Neuron (in vitro differentiated cells): ENCODE measurements at regions not wholly inside any gene's neighbourhood (a gene's known extent, or its start where the extent isn't known, plus 50 kb on each side); places are given as distances from the start of the nearest gene placed in this dataset.
"Not testable (repeated sequence)": the region's sequence is repeated elsewhere in the genome, so short reads cannot be mapped to it uniquely, and the experiment has no call there.

Experiments used
- H2AFZ ChIP-seq: one replicate; pipeline ENCODE4 v1.6.1; 2013; ENCODE audit warnings: low read depth, mild to moderate bottlenecking, inconsistent platforms, low read length, moderate library complexity
- H3K27me3 ChIP-seq: one replicate; pipeline ENCODE4 v1.6.1; 2013; ENCODE audit warnings: low read length; ENCODE audit not compliant: insufficient read depth
- H3K36me3 ChIP-seq: one replicate; pipeline ENCODE4 v1.6.1; 2013; ENCODE audit warnings: low read length; ENCODE audit not compliant: insufficient read depth
- H3K4me1 ChIP-seq: one replicate; pipeline ENCODE4 v1.6.1; 2013; ENCODE audit warnings: low read length; ENCODE audit not compliant: insufficient read depth
- H3K4me3 ChIP-seq: 2 replicates; pipeline ENCODE4 v1.5.1; 2013; ENCODE audit warnings: mild to moderate bottlenecking, low read length, moderate library complexity
- H3K9me3 ChIP-seq: one replicate; pipeline ENCODE4 v1.6.1; 2013; ENCODE audit warnings: low read length

DNA sequence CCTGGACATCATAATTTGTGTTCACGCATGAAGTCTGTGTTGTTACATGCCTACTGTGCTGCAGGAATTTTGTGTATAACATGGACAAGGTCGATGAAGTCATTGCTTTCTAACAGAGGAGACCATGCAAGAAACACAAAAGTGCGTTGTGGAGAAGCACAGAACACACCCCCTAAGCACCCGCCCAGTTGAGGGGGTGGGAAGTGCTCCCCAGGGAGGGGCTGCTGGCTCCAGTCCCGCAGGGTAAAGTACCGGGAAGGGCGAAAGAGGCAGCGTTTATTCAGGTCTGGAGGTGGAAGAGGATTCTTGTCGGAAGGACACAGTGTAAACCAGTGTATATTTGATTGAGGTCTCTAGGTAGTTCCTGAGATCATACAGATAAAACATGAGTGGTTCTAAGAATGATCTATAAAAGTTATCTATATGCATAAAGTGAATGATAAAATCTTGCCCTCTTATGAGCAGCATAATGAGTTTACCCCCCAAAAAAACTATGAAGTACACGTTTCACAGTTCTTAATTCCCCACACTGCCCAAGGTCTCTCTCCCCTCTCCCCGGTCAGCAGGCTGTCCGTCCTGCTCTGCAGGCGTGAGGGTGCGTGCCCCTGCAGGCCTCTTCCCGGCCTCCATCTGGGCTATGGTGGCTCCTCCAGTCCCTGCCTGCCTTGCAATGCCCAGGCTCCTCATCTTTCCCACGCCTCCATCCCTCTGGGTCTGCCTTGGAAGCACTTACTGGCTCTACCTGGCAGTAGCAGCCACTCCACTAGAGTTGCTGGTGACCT lies 159.7 kb downstream of the THBS2 start:
- H3K36me3 ChIP-seq, result no peaks in the 10 kb centered on the region
- H2AFZ ChIP-seq, result no peak overlapping the region
- H3K4me3 ChIP-seq, result no peak overlapping the region
- peaks cover 7% of the 10 kb centered on the region for H3K9me3 ChIP-seq
- peaks cover 17% of the 10 kb centered on the region for H3K4me1 ChIP-seq
- H3K27me3 ChIP-seq, result no peaks in the 10 kb centered on the region

DNA sequence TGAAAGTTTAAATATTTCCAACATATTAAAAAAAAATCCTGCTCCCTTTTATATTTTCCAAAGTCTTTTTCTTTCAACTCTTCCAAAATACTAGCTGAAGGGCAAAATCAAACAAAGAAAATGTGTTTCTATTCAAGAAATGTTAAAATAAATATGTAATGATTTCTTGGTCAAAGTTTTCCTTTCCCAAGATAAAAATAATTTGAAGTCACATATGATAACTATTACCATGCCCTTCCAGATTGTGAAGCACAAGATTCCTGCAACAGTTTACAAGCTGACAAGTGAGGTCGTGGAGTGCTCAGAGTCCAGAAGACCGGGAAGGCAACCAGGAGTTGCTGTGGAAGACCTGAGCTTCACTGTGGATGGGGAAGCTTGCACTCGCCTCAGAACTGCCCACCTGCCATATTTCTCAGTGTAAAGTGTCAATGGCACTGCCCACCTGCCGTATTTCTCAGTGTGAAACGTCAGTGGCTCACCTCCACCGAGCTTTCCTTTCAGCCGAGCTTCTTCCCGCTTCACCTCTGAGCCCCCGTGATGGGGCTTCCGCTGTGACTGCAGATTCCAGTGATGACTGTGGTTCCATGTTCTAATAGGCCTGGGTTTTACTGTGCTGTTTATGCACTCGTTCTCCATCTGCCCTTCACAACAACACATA lies 160.5 kb downstream of the THBS2 start:
- H3K36me3 ChIP-seq, result no peaks in the 10 kb centered on the region
- no peaks in the 10 kb centered on the region for H3K27me3 ChIP-seq
- H3K9me3 ChIP-seq, result peaks cover 7% of the 10 kb centered on the region
- H3K4me3 ChIP-seq, result no peak overlapping the region
- H3K4me1 ChIP-seq, result peaks cover 17% of the 10 kb centered on the region
- no peak overlapping the region for H2AFZ ChIP-seq

DNA sequence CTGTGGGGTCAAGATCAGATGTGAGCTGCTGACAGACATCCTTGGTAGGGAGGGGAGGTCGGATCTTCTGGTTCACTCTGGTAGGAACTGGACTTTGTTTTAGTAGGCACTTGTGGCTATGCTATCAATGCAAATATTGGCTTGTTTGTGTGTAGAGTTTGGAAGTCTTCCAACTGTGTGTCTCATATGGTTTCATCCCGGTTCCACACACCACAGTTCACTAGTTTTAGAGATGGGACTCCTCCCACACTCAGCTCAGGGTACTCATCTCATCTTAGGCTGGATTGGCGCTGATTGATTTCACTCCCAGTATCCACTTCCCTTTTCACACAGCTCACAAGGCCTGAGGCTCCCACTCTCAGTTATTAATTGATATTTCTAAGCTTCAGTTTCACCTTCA lies 161.3 kb downstream of the THBS2 start:
- Histone ChIP-seq H3K27me3 (no peaks in the 10 kb centered on the region), H3K36me3 (no peaks in the 10 kb centered on the region), H3K4me3 (no peak overlapping the region), H3K4me1 (peaks cover 10% of the 10 kb centered on the region), H2AFZ (no peak overlapping the region), H3K9me3 (peaks cover 7% of the 10 kb centered on the region)

DNA sequence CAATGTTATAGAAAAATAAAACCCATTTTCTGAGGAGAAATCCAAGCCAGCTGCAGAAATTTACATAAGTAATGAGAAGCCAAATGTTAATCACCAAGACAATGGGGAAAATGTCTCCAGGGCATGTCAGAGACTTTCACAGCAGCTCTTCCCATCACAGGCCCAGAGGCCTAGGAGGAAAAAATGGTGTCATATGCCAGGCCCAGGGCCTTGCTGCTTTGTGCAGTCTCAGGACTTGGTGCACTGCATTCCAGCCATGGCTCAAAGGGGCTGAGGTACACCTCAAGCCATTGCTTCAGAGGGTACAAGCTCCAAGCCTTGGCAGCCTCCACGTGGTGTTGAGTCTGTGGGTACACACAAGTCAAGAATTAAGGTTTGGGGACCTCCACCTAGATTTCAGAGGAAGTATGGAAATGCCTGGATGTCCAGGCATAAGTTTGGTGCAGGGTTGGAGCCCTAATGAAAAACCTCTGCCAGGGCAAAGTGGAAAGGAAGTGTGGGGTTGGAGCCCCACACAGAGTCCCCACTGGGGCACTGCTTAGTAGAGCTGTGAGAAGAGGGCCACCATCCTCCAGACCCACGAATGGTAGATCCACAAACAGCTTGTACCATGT lies 163.0 kb downstream of the THBS2 start:
- not testable (repeated sequence) for H3K4me1 ChIP-seq, H3K27me3 ChIP-seq, H3K4me3 ChIP-seq, H2AFZ ChIP-seq, H3K9me3 ChIP-seq, H3K36me3 ChIP-seq

DNA sequence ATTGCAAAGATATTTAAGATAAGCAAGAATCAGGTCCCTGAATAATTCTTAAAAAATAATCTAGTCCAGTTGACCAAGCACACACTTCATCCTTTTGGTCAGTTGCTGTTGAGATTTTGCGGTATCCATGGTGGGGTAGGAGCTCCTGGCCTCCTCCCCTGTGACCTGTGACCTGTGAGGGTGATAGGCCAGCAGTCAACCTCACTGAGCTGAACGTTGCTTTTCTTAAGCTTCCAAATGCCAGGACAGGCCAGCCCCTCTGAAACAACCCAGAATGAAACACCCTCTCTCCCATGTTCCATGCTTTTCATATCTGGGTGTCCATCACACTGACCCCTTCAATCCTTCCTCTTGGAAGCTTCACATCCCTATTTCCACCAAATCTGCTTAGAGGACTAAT lies 164.9 kb downstream of the THBS2 start:
- H3K4me3 ChIP-seq, result no peak overlapping the region
- no peaks in the 10 kb centered on the region for H3K4me1 ChIP-seq
- H3K27me3 ChIP-seq, result no peaks in the 10 kb centered on the region
- no peak overlapping the region for H2AFZ ChIP-seq
- no peaks in the 10 kb centered on the region for H3K36me3 ChIP-seq
- H3K9me3 ChIP-seq, result peaks cover 4% of the 10 kb centered on the region

DNA sequence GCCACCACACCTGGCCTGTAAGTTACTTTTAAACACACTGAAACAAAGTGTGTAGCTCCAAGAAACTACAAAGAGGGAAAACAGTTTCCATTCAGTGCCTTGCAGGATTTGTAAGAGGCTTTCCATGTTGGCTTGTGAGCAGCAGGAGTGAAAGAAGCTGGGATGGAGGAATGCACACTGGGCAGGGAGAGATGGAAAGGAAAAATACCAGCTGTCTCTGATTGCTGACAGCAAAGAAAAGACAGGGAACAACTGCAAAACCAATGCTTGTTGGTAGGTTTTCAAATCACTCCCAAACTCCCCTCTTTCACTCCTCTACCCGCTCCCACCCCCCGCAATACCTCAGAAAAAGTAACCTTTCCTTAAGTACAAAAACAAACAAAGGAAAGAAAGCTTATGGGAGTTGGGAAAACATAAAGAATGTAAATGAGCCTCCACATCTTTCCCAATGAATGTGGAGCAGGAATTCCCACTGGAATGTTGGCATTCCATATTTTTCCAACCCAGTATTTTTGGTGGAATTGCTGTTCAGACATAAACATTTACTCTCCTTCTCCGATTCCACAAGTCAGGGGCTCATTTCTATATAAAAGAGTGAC lies 166.1 kb downstream of the THBS2 start:
- H2AFZ ChIP-seq, result no peak overlapping the region
- H3K4me1 ChIP-seq, result no peaks in the 10 kb centered on the region
- no peaks in the 10 kb centered on the region for H3K36me3 ChIP-seq
- H3K9me3 ChIP-seq, result peaks cover 4% of the 10 kb centered on the region
- no peak overlapping the region for H3K4me3 ChIP-seq
- no peaks in the 10 kb centered on the region for H3K27me3 ChIP-seq

DNA sequence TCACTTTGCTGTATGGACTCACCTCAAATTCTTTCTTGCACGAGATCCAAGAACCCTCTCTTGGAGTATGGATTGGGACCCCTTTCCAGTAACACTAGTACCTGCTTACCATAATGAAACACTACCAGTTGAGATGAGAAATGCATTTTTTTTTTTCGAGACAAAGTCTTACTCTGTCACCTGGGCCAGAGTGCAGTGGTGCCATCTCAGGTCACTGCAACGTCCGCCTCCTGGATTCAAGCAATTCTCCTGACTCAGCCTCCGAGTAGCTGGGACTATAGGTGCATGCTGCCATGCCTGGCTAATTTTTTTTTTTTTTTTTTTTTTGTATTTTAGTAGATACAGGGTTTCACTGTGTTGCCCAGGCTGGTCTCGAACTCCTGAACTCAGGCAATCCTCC lies 167.0 kb downstream of the THBS2 start:
- not testable (repeated sequence) for H3K4me1 ChIP-seq, H2AFZ ChIP-seq, H3K27me3 ChIP-seq, H3K36me3 ChIP-seq, H3K9me3 ChIP-seq, H3K4me3 ChIP-seq

DNA sequence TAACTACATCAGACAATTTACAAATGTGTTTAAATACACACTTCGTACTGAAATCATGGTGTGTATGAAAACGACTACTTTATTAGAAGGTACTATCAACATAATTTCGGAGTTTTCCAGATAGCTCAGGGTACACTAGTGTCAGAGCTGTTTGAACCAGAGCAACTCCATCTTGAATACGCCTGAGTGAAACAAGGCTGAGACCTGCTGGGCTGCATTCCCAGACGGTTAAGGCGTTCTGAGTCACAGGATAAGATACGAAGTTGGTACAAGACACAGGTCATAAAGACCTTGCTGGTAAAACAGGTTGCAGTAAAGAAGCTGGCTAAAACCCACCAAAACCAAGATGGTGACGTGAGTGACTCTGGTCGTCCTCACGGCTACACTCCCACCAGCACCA lies 167.6 kb downstream of the THBS2 start:
- H3K36me3 ChIP-seq, result no peaks in the 10 kb centered on the region
- H3K27me3 ChIP-seq, result no peaks in the 10 kb centered on the region
- no peak overlapping the region for H3K4me3 ChIP-seq
- H2AFZ ChIP-seq, result no peak overlapping the region
- H3K4me1 ChIP-seq, result no peaks in the 10 kb centered on the region
- peaks cover 4% of the 10 kb centered on the region for H3K9me3 ChIP-seq

DNA sequence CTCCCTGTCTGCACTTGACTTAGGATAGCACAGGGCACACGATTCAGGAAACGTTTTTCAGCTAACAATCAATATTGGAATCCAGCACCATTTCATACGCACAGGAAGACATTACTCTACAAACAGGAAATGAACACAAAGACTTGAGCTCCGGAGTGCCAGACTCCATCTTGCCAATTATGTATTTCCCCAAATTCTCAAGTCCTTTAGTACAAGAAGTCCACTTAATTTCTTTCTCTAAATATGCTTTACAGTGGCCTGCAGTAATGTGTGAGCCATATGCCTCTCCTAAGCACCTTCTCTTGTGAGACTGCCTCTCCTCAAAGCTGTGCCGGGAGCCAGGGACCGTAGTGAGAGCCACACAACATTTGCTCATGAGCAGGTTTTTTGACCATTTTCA lies 168.2 kb downstream of the THBS2 start:
- Histone ChIP-seq H3K27me3 (no peaks in the 10 kb centered on the region), H3K9me3 (no peaks in the 10 kb centered on the region), H2AFZ (no peak overlapping the region), H3K36me3 (no peaks in the 10 kb centered on the region), H3K4me1 (no peaks in the 10 kb centered on the region), H3K4me3 (no peak overlapping the region)

DNA sequence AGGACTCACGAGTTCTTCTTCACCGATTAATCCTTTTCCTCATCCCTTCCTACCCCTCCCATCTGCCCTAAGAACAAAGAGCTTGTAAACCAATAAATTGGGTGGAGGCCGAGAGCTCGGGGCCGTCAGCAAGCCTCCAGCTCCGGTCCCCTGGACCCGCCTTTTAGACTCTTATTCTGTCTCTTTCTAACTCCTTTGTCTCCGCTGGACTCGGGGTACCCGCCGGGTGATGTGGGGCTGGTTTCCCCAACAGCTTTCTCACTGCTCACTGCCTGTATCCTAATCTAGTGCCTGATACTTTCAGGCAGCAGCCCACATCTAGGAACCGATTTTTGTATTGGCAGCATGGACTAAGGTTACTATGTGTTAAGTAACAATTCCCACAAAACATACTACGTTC lies 169.1 kb downstream of the THBS2 start:
- not testable (repeated sequence) for H3K9me3 ChIP-seq, H3K36me3 ChIP-seq, H3K27me3 ChIP-seq, H3K4me1 ChIP-seq, H2AFZ ChIP-seq, H3K4me3 ChIP-seq

DNA sequence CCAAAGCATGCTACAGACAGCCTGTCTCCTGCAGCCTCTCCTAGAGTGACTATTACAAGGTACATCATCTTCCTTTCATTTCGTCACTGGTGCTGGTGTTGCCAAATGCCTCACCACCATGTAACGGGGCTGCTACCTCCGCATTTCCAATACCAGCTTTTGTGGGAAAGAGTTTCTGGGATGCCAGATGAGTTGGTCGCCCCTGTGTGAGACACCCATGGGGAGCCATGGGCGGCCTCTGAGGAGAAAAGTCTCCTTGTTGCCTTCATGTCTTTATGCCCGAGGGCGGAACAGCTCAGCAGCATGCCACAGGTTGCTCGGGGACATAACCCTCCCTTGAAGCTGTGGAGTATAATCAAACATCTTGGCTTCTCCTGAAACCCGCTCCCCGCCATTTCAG lies 169.6 kb downstream of the THBS2 start:
- peaks cover 8% of the 10 kb centered on the region for H3K4me1 ChIP-seq
- no peaks in the 10 kb centered on the region for H3K27me3 ChIP-seq
- H3K9me3 ChIP-seq, result no peaks in the 10 kb centered on the region
- H2AFZ ChIP-seq, result no peak overlapping the region
- no peak overlapping the region for H3K4me3 ChIP-seq
- H3K36me3 ChIP-seq, result no peaks in the 10 kb centered on the region

DNA sequence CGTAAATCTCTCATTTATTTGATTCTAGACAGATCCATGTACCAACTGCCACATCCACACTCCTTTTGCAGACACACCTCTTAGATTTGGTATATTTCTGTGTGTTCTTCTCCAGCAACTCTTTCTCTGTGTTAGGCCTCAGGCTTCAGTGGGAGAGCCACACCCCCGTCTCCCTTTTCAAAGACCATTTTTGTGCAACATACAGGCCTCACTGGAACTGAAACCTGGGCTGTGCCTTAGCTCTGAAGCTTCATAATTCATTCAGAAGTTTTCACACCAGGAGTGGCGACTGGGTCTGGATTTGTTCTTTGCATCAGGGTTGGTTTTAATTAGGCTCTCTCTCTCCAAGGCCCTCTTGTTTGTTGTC lies 170.2 kb downstream of the THBS2 start:
- H3K4me1 ChIP-seq, result peaks cover 8% of the 10 kb centered on the region
- H3K9me3 ChIP-seq, result no peaks in the 10 kb centered on the region
- no peaks in the 10 kb centered on the region for H3K27me3 ChIP-seq
- H3K4me3 ChIP-seq, result no peak overlapping the region
- no peak overlapping the region for H2AFZ ChIP-seq
- H3K36me3 ChIP-seq, result no peaks in the 10 kb centered on the region

DNA sequence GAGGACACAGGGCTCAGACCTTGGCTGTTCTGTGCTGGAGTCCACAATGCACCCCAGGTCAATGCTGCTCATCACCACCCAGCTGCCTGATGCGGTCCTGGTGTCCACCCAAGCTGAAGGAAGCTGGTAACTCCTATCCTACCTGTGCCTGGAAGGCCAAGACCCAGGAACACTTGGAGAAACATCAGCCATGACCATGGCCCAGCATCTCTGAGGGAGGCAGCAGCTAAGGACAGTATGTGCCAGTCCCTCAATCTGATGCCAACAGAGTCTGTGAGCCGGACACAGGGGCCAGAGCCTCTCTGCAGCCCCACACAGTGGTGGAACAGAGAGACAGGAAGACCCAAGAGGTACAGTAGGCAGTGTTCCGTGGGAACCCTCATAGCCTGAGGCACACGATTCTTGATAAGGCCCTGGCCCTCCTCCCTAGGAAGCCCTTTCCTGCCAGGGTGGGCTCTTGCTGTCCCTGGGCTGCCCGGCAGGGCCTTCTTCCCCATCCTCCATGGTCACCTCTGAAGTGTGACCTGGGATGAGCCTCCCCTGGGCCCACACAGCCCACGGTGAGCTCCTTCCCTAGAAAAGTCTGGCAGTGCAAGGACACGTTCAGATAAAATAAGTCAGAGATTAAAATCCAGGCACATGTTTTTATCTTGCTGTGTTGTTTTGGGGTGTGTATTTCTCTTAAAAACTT lies 170.7 kb downstream of the THBS2 start:
- H3K4me3 ChIP-seq, result no peak overlapping the region
- H3K27me3 ChIP-seq, result no peaks in the 10 kb centered on the region
- no peak overlapping the region for H2AFZ ChIP-seq
- no peaks in the 10 kb centered on the region for H3K36me3 ChIP-seq
- peaks cover 8% of the 10 kb centered on the region for H3K4me1 ChIP-seq
- no peaks in the 10 kb centered on the region for H3K9me3 ChIP-seq
